CD4-positive, alpha-beta memory T cell (primary cell): ENCODE measurements at regions not wholly inside any gene's neighbourhood (a gene's known extent, or its start where the extent isn't known, plus 50 kb on each side); places are given as distances from the start of the nearest gene placed in this dataset.
A peak's percentile ranks its signal among the peaks of the same experiment; 100 is the strongest.

Experiments used
- CTCF ChIA-PET: fragments of 350-600 bp; sonication (Branson Sonifier 250); formaldehyde crosslinking; loops from one replicate; lab custom pipeline; 2021; ENCODE audit warnings: inconsistent platforms; ENCODE audit not compliant: partially characterized antibody; lab: Charles Lee
- POLR2A ChIA-PET: fragments of 350-600 bp; sonication (Branson Sonifier 250); formaldehyde crosslinking; loops from one replicate; lab custom pipeline; 2021; ENCODE audit not compliant: partially characterized antibody; lab: Charles Lee
- DNase-seq, 5 donors: peaks; one replicate each; pipeline versions ENCODE4 v3.0.0 to v3.0.0-alpha.2; 2020 to 2022; ENCODE audit warnings: mixed read lengths in 1 of 5
- H3K27ac ChIP-seq: one replicate; pipeline ENCODE4 v1.7.0; 2013; ENCODE audit warnings: low read depth, low read length
- H3K27me3 ChIP-seq: 2 replicates; pipeline ENCODE4 v1.7.0; 2013; ENCODE audit warnings: mild to moderate bottlenecking, low read length, moderate library complexity; ENCODE audit not compliant: insufficient read depth
- H3K36me3 ChIP-seq: 2 replicates; pipeline ENCODE4 v1.7.0; 2013; ENCODE audit warnings: mild to moderate bottlenecking, low read length, moderate library complexity; ENCODE audit not compliant: insufficient read depth
- H3K4me1 ChIP-seq: 2 replicates; pipeline ENCODE4 v1.7.0; 2013; ENCODE audit warnings: mild to moderate bottlenecking, low read length, moderate library complexity; ENCODE audit not compliant: insufficient read depth
- H3K4me3 ChIP-seq, 2 donors: one replicate each; pipeline ENCODE4 v1.7.0; 2013; ENCODE audit warnings: low read length in 2 of 2, mild to moderate bottlenecking in 1 of 2
- H3K9me3 ChIP-seq, 2 donors: one replicate each; pipeline ENCODE4 v1.7.0; 2013; ENCODE audit warnings: low read length in 2 of 2, control low read depth in 1 of 2; ENCODE audit not compliant: control insufficient read depth in 1 of 2
- H3K27ac Mint-ChIP-seq, 7 donors: one replicate each; pipeline ENCODE4 v1.8.0; 2020 to 2021; ENCODE audit warnings: mixed read lengths in 7 of 7, mild to moderate bottlenecking in 6 of 7, inconsistent platforms in 3 of 7, moderate library complexity in 3 of 7
- H3K27me3 Mint-ChIP-seq, 2 donors: one replicate each; pipeline ENCODE4 v1.8.0; 2020 to 2021; ENCODE audit warnings: mixed read lengths in 2 of 2
- H3K36me3 Mint-ChIP-seq, 2 donors: one replicate each; pipeline ENCODE4 v1.8.0; 2020 to 2021; ENCODE audit warnings: mixed read lengths in 2 of 2, inconsistent platforms in 1 of 2, mild to moderate bottlenecking in 1 of 2
- H3K4me1 Mint-ChIP-seq, 4 donors: one replicate each; pipeline ENCODE4 v1.8.0; 2020 to 2021; ENCODE audit warnings: mixed read lengths in 4 of 4, mild to moderate bottlenecking in 1 of 4
- H3K4me3 Mint-ChIP-seq, 8 donors: one replicate each; pipeline ENCODE4 v1.8.0; 2020 to 2021; ENCODE audit warnings: mixed read lengths in 8 of 8, mild to moderate bottlenecking in 7 of 8, moderate library complexity in 6 of 8, inconsistent platforms in 3 of 8
- H3K9me3 Mint-ChIP-seq, 8 donors: one replicate each; pipeline ENCODE4 v1.8.0; 2020 to 2021; ENCODE audit warnings: mixed read lengths in 8 of 8, mild to moderate bottlenecking in 5 of 8, inconsistent platforms in 3 of 8, moderate library complexity in 1 of 8
- intact Hi-C: fragments of 100-400 bp; cut with micrococcal nuclease; formaldehyde crosslinking; loops from one replicate; pipeline ENCODE4 v1.15.1; 2023

DNA sequence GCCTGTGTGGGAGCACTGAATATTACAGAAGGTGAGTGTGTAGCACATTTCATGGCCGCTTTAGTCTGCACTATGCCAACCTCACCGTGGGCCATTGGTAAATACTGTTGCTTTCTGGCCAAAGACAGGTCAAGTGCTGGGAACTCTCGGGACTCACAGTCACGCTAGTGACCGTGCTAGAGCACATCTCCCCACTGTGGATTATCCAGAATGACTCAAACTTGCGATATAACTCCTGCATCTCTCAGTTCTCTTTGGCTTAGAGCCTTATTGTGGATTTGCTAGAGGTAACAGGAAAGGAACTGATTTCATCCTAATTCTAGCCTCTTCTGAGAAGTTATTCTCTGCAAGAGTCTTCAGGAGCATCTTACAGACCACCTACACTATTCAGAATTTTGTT is 86.5 kb downstream of the DAD1 start:
- POLR2A ChIA-PET, result interaction anchor here (1.0 to 42.8 kb wide), 13 partner anchors 4 to 779 kb away, joined by 3 to 1528 read pairs (median 5); no protein-coding TSS in a partner anchor
- Histone ChIP-seq H3K9me3 (no peaks in the 10 kb centered on the region), H3K4me3 (peak overlapping the region; percentile 43 to 62), H3K27me3 (no peaks in the 10 kb centered on the region), H3K4me1 (peaks cover 71% of the 10 kb centered on the region), H3K36me3 (peaks cover 21% of the 10 kb centered on the region), H3K27ac (peak overlapping the region; percentile 67)
- no peak for DNase-seq
- intact Hi-C loops, result loop anchor here (5.0 kb wide), 3 partner anchors 275 to 635 kb away; no protein-coding TSS in a partner anchor
- H3K36me3 Mint-ChIP-seq, result peaks cover 82 to 86% of the 10 kb centered on the region in 2 donors
- CTCF ChIA-PET, result interaction anchor here (2.4 to 5.7 kb wide), 2 partner anchors 8 to 53 kb away, joined by 5 to 27 read pairs; no protein-coding TSS in a partner anchor
- H3K4me3 Mint-ChIP-seq, result peak overlapping the region; percentile 86 to 96 (median 90)
- peaks cover 27 to 93% (median 34%) of the 10 kb centered on the region in 4 donors for H3K4me1 Mint-ChIP-seq
- peak overlapping the region; percentile 87 to 100 (median 94) for H3K27ac Mint-ChIP-seq
- H3K27me3 Mint-ChIP-seq, result no peaks in the 10 kb centered on the region
- H3K9me3 Mint-ChIP-seq, result no peaks in the 10 kb centered on the region

DNA sequence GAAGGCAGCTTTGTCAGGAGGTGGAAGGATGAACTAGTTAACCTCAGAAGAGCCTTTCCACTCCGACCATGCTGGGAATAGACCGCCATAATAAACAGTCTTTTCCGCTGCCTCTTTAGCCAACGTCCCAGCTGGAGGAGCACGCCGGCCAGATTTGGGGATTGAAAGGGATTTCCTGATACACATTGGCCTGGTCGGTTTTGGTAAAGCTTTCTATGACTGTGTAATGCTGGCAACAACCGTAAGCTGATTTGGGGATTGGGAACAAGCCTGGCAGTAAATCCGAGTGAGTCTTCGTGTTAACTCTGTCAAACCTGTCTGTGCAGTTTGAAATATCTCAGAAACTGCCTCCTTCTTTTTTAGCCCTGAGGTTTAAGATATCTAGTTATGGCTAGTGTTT is 87.0 kb downstream of the DAD1 start:
- Histone ChIP-seq H3K4me3 (peak overlapping the region; percentile 43 to 62), H3K27me3 (no peaks in the 10 kb centered on the region), H3K4me1 (peaks cover 67% of the 10 kb centered on the region), H3K27ac (peak overlapping the region; percentile 67), H3K9me3 (no peaks in the 10 kb centered on the region), H3K36me3 (peaks cover 21% of the 10 kb centered on the region)
- H3K27me3 Mint-ChIP-seq, result no peaks in the 10 kb centered on the region
- no peak for DNase-seq
- H3K4me1 Mint-ChIP-seq, result peaks cover 25 to 93% (median 30%) of the 10 kb centered on the region in 4 donors
- H3K27ac Mint-ChIP-seq, result peak overlapping the region; percentile 87 to 100 (median 94)
- H3K4me3 Mint-ChIP-seq, result peak overlapping the region; percentile 86 to 96 (median 90)
- intact Hi-C loops, result loop anchor here (5.0 kb wide), 3 partner anchors 275 to 635 kb away; no protein-coding TSS in a partner anchor
- CTCF ChIA-PET, result interaction anchor here (1.9 to 5.7 kb wide), 3 partner anchors 9 to 68 kb away, joined by 5 to 27 read pairs (median 7); no protein-coding TSS in a partner anchor
- H3K9me3 Mint-ChIP-seq, result no peaks in the 10 kb centered on the region
- POLR2A ChIA-PET, result interaction anchor here (0.9 to 42.8 kb wide), 11 partner anchors 5 to 650 kb away, joined by 3 to 1528 read pairs (median 73); no protein-coding TSS in a partner anchor
- peaks cover 83 to 86% of the 10 kb centered on the region in 2 donors for H3K36me3 Mint-ChIP-seq

GRCh38 chr14:22500954-22501726 is 87.9 kb downstream of the DAD1 start:
- peaks cover 78 to 85% of the 10 kb centered on the region in 2 donors for H3K36me3 Mint-ChIP-seq
- Histone ChIP-seq H3K27ac (peak overlapping the region; percentile 67), H3K9me3 (no peaks in the 10 kb centered on the region), H3K4me3 (peak overlapping the region; percentile 47 to 62), H3K4me1 (peaks cover 59% of the 10 kb centered on the region), H3K36me3 (peaks cover 13% of the 10 kb centered on the region), H3K27me3 (no peaks in the 10 kb centered on the region)
- DNase-seq, result no peak
- H3K4me3 Mint-ChIP-seq, result peak overlapping the region; percentile 86 to 96 (median 90)
- peaks cover 19 to 90% (median 23%) of the 10 kb centered on the region in 4 donors for H3K4me1 Mint-ChIP-seq
- H3K27me3 Mint-ChIP-seq, result no peaks in the 10 kb centered on the region
- H3K9me3 Mint-ChIP-seq, result no peaks in the 10 kb centered on the region
- POLR2A ChIA-PET, result interaction anchor here (0.9 to 42.8 kb wide), 17 partner anchors 6 to 704 kb away, joined by 3 to 1528 read pairs (median 5); no protein-coding TSS in a partner anchor
- intact Hi-C loops, result loop anchor here (5.0 kb wide), 3 partner anchors 274 to 634 kb away; no protein-coding TSS in a partner anchor
- CTCF ChIA-PET, result interaction anchor here (1.0 to 5.7 kb wide), 6 partner anchors 9 to 69 kb away, joined by 3 to 27 read pairs (median 4); no protein-coding TSS in a partner anchor
- H3K27ac Mint-ChIP-seq, result peak overlapping the region; percentile 81 to 100 (median 90)

DNA sequence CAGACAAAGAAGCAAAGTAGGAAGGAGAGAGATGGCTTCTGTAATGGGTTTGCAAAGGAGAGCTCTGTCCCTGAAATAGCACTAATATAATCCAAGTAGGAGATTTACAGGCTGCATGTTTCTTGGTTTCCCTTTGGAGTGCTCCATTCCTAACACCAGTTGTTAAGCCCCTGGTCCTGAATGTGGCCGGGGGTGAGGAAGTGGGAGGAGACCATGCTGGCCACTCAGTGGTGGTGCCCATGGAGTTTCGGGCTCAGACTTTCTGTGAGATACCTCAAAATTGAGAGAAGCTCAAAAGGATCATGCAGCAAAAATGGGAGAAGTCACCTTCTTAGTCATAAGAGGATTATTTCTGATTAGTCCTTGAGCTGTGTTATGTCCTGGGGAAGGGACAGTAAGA is 88.5 kb downstream of the DAD1 start:
- H3K27ac Mint-ChIP-seq, result peak overlapping the region; percentile 81 to 100 (median 90)
- no peaks in the 10 kb centered on the region for H3K27me3 Mint-ChIP-seq
- Histone ChIP-seq H3K27me3 (no peaks in the 10 kb centered on the region), H3K4me1 (peaks cover 53% of the 10 kb centered on the region), H3K4me3 (peak overlapping the region; percentile 47 to 62), H3K36me3 (peaks cover 12% of the 10 kb centered on the region), H3K9me3 (no peaks in the 10 kb centered on the region), H3K27ac (peak overlapping the region; percentile 67)
- CTCF ChIA-PET, result interaction anchor here (1.0 to 5.7 kb wide), 7 partner anchors 10 to 70 kb away, joined by 3 to 27 read pairs (median 5); no protein-coding TSS in a partner anchor
- POLR2A ChIA-PET, result interaction anchor here (0.9 to 42.8 kb wide), 13 partner anchors 6 to 703 kb away, joined by 3 to 1528 read pairs (median 6); no protein-coding TSS in a partner anchor
- DNase-seq, result no peak
- peak overlapping the region; percentile 86 to 96 (median 90) for H3K4me3 Mint-ChIP-seq
- H3K36me3 Mint-ChIP-seq, result peaks cover 73 to 81% of the 10 kb centered on the region in 2 donors
- peaks cover 13 to 89% (median 19%) of the 10 kb centered on the region in 4 donors for H3K4me1 Mint-ChIP-seq
- no peaks in the 10 kb centered on the region for H3K9me3 Mint-ChIP-seq
- intact Hi-C loops, result loop anchor here (5.0 kb wide), 3 partner anchors 273 to 633 kb away; no protein-coding TSS in a partner anchor

DNA sequence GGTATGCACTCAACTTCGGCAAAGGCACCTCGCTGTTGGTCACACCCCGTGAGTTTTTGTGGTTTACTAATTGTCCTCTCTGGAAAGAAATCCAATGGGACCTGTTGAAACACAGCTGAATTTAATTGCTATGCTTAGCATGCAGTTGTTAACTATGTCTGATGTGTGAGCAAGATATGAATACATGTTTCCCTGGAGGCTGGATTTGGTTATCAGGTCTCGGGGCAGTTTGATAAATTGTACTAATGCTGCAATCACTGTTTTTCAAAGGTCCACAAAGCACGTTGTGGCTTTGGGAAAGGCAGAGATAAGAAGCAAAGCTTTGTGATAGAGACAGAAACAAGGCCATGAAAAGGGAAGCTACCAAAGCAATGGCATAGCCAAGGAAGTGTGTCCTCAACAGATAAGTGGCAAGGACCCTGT is 91.3 kb downstream of the DAD1 start:
- intact Hi-C loops, result loop anchor here (2.0 to 10.0 kb wide), 3 partner anchors 59 to 580 kb away; no protein-coding TSS in a partner anchor
- ChIA-PET CTCF (interaction anchor here (1.0 to 3.7 kb wide), 5 partner anchors 12 to 72 kb away, joined by 3 to 22 read pairs (median 4); no protein-coding TSS in a partner anchor), POLR2A (interaction anchor here (0.6 to 42.8 kb wide), 11 partner anchors 3 to 500 kb away, joined by 3 to 1528 read pairs (median 73); no protein-coding TSS in a partner anchor)
- H3K36me3 ChIP-seq, result peaks cover 9% of the 10 kb centered on the region
- peak overlapping the region; percentile 90 to 100 (median 95) for H3K27ac Mint-ChIP-seq
- no peaks in the 10 kb centered on the region for H3K27me3 ChIP-seq
- peaks cover 65 to 80% of the 10 kb centered on the region in 2 donors for H3K36me3 Mint-ChIP-seq
- no peaks in the 10 kb centered on the region for H3K27me3 Mint-ChIP-seq
- H3K27ac ChIP-seq, result peak overlapping the region; percentile 67
- H3K9me3 Mint-ChIP-seq, result no peaks in the 10 kb centered on the region
- peaks cover 9 to 90% (median 21%) of the 10 kb centered on the region in 4 donors for H3K4me1 Mint-ChIP-seq
- peak overlapping the region; percentile 86 to 96 (median 90) for H3K4me3 Mint-ChIP-seq
- H3K4me1 ChIP-seq, result peaks cover 42% of the 10 kb centered on the region
- H3K4me3 ChIP-seq, result peak overlapping the region; percentile 42 to 56
- no peaks in the 10 kb centered on the region for H3K9me3 ChIP-seq
- DNase-seq, result no peak

DNA sequence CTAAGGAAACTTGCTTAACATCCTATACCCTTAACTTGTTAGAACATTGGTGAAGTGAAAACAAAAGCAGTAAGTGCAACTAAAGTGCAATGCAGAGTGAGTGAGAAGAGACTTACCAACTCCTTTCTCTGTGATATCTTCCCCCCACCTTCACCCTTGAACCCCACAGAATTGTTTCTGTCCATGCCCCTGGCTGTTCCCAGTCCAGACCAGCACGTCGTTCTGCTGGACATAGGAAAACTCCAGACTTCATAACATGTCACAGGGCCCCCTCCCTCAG is 91.9 kb downstream of the DAD1 start:
- DNase-seq, result no peak
- H3K27me3 ChIP-seq, result no peaks in the 10 kb centered on the region
- no peaks in the 10 kb centered on the region for H3K9me3 ChIP-seq
- ChIA-PET POLR2A (interaction anchor here (1.2 to 42.8 kb wide), 8 partner anchors 3 to 373 kb away, joined by 4 to 1528 read pairs (median 708); no protein-coding TSS in a partner anchor), CTCF (interaction anchor here (1.1 to 3.7 kb wide), 3 partner anchors 9 to 59 kb away, joined by 3 to 22 read pairs (median 5); no protein-coding TSS in a partner anchor)
- intact Hi-C loops, result loop anchor here (2.0 to 10.0 kb wide), 3 partner anchors 60 to 580 kb away; no protein-coding TSS in a partner anchor
- H3K4me1 ChIP-seq, result peaks cover 36% of the 10 kb centered on the region
- Mint-ChIP-seq H3K4me3 (peak overlapping the region; percentile 86 to 96 (median 90)), H3K27ac (peak overlapping the region; percentile 90 to 100 (median 93)), H3K9me3 (no peaks in the 10 kb centered on the region), H3K4me1 (peaks cover 9 to 90% (median 21%) of the 10 kb centered on the region in 4 donors), H3K36me3 (peaks cover 65 to 78% of the 10 kb centered on the region in 2 donors), H3K27me3 (no peaks in the 10 kb centered on the region)
- peak overlapping the region; percentile 67 for H3K27ac ChIP-seq
- H3K36me3 ChIP-seq, result peaks cover 4% of the 10 kb centered on the region
- H3K4me3 ChIP-seq, result peak overlapping the region; percentile 42 to 56
